LNCaP clone FGC (cell line): ENCODE measurements at regions not wholly inside any gene's neighbourhood (a gene's known extent, or its start where the extent isn't known, plus 50 kb on each side); places are given as distances from the start of the nearest gene placed in this dataset.

Experiments
- DNase-seq: peaks from one replicate; pipeline ENCODE4 v3.0.0-alpha.2; 2011; ENCODE audit warnings: low read depth
- H3K4me3 ChIP-seq: 2 replicates; pipeline ENCODE4 v1.5.1; 2011; ENCODE audit warnings: mild to moderate bottlenecking, low read depth, low read length, control low read depth
- TF ChIP-seq, protein P1 (sequence below): IDR thresholded peaks from 2 replicates; pipeline ENCODE4 v1.5.1; 2012; ENCODE audit warnings: mild to moderate bottlenecking; ENCODE audit not compliant: control insufficient read depth, insufficient read depth; ENCODE audit errors: extremely low read depth

DNA sequence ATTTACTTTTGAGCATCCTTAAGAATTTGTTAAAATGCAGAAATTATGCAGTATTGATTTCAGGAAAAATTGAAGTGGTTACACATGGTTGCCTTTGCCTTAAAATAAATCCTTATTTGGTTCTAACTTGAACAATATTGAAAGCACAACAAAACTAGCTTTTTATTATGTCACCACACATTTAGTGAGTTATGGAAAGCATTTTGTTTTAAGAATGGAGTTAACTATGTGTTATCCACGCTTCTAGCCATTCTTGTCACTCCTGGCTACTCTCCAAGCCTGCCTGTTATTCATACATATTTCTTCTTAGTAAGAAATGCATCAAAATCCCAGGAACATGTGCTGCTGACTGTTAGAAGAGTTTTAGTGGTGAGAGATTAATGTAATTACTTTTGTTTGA lies 73.9 kb downstream of the FAT4 start:
- DNase-seq: no peak
- H3K4me3 ChIP-seq: no peak overlapping the region
- TF ChIP-seq, protein P1, sequence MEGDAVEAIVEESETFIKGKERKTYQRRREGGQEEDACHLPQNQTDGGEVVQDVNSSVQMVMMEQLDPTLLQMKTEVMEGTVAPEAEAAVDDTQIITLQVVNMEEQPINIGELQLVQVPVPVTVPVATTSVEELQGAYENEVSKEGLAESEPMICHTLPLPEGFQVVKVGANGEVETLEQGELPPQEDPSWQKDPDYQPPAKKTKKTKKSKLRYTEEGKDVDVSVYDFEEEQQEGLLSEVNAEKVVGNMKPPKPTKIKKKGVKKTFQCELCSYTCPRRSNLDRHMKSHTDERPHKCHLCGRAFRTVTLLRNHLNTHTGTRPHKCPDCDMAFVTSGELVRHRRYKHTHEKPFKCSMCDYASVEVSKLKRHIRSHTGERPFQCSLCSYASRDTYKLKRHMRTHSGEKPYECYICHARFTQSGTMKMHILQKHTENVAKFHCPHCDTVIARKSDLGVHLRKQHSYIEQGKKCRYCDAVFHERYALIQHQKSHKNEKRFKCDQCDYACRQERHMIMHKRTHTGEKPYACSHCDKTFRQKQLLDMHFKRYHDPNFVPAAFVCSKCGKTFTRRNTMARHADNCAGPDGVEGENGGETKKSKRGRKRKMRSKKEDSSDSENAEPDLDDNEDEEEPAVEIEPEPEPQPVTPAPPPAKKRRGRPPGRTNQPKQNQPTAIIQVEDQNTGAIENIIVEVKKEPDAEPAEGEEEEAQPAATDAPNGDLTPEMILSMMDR: no peak

DNA sequence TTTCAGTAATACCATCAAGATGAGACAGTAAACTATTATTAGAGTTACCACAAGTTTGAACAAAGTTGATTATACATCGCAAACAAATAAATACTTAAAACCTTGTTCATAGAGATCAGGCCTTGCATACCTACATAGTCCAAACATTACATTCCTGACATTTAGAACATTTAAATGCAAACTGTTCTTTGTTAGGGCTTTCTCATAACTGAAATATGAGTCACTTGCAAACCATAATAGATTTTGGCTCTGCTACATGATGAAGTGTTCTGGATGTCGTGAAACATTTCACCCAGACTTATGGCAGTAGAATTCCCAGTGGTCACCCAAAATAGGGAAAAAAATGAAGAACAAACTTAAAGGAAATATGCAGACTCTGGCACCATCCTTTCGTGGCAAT lies 75.0 kb downstream of the FAT4 start:
- TF ChIP-seq, protein P1: no peak
- no peak for DNase-seq
- H3K4me3 ChIP-seq: no peak overlapping the region

DNA sequence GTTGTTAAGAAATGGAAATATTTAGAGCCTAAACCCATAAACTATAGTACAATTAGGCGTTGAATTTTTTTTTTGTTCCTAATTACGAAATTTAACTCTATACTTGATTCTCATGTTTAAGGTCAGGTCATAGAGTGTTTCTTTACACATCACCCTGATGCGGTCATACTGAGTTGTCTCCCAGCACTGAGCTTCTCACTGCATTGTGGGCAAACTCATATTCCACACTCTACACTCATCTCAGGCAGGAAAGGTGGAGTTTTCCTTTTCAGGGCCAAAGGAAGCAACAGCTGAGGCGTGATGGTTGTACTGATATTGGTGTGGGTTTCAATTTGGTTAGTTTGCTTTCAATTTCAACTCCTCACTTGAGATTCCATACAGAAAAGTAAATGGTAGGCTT lies 75.4 kb downstream of the FAT4 start:
- no peak overlapping the region for H3K4me3 ChIP-seq
- DNase-seq: no peak
- TF ChIP-seq, protein P1: no peak

DNA sequence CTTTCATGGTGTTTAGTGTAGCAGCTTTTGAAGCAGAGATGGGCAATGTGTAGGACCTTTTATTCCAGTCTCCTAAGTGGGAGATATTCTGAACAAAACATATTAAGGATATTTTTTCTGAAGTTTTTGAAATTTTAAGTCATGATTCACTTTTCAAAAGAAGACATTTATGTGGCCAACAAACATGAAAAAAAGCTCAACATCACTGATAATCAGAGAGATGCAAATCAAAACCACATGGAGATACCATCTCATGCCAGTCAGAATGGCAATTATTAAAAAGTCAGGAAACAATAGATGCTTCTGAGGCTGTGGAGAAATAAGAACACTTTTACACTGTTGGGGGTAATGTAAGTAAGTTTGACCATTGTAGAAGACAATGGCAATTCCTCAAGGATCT lies 76.0 kb downstream of the FAT4 start:
- no peak for DNase-seq
- TF ChIP-seq, protein P1: no peak
- H3K4me3 ChIP-seq: no peak overlapping the region

DNA sequence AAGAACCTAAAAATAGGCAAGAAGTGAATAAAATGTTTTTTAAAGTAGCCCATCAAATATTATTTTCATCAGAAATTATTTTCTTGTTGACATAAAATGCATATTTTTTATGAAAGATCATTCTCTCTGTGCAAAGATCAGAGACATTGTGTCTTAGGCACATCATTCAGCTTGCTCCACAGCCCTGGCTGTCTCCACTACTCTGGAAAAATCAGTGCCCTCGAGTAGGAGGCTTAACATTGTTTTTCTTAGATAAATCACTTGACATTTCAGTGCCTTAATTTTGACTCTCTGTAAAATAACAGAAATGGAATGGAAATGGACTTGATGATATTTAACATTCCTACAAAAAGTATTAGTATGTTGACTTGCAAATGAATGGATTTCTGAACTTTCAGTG lies 77.9 kb downstream of the FAT4 start:
- TF ChIP-seq, protein P1: no peak
- no peak overlapping the region for H3K4me3 ChIP-seq
- no peak for DNase-seq

DNA sequence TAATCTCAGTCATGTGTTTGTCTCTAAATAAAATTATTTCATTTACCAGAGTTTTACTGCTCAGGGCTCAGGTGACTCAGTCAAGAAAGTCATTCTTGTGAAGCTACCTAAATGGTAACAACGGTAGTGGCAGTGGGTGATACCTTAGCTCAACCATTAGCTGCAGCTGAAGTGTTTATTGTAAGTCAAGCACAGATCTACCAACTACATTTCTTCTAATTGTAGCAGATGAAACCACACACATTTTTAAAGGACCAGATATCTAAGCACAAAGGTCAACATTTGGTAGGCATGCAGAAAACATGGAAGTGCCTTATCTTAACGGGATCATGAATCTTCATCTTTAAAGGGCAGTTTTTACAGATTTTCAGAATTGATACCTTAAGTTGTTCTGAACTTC lies 79.1 kb downstream of the FAT4 start:
- TF ChIP-seq, protein P1: no peak
- no peak for DNase-seq

DNA sequence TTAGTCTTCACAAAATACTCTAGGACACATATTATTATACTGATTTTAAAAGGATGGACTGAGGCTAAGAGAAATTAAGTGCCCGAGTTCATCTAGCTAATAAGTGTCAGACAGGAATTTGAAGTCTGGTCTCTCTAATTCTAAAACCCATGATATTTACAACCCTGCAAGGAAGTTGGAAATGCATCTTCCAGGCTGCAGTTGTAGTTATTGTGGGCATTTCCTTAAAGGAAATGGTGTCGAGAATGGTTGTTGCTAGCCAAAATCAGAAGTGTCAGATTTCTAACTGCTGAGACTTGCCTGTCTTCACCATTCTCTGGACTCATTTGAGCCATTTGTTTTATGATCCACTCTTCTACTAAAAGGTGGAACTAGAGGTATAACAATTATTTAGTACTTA lies 82.5 kb downstream of the FAT4 start:
- no peak for DNase-seq
- TF ChIP-seq, protein P1: no peak
- no peak overlapping the region for H3K4me3 ChIP-seq

More for the DNA sequence above, 79.1 kb downstream of the FAT4 start:
- H3K4me3 ChIP-seq: no peak overlapping the region
